A673 (cell line): ENCODE measurements at regions not wholly inside any gene's neighbourhood (a gene's known extent, or its start where the extent isn't known, plus 50 kb on each side); places are given as distances from the start of the nearest gene placed in this dataset.

Experiments
- EZH2 ChIP-seq: fragments of 200-600 bp; sonication (generic); IDR thresholded peaks from 2 replicates; pipeline ENCODE4 v1.6.1; 2017; ENCODE audit warnings: borderline replicate concordance, low read depth, mild to moderate bottlenecking, mixed read lengths, antibody characterized with exemption, low read length; ENCODE audit not compliant: poor library complexity, severe bottlenecking
- TF ChIP-seq, protein P1 (sequence below): fragments of 300-800, 200-600 bp; sonication (generic); conservative IDR thresholded peaks from 2 replicates; pipeline ENCODE4 v1.5.1; 2017; ENCODE audit warnings: low read depth, mild to moderate bottlenecking, antibody characterized with exemption, low read length, moderate library complexity, mixed read lengths

DNA sequence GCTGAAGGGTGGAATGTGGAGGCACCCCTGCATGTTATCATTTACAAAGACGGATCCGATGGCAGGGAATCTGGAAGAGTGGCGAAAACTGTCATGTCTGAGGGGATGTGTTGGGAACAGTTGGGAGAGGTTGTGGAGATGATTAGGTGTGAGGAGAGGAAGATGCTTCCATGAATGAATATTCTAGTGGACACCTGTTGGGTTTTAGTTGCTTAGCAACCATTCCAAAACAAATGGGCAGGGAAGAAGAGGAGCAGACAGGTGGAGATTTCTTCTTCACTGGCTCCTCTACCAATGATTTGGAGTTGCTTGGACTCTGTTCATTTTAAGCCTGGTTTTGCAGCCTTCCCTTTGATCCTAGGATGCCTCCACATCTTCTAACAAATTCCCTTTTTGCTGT is 465.3 kb upstream of the CLINT1 start:
- TF ChIP-seq, protein P1, sequence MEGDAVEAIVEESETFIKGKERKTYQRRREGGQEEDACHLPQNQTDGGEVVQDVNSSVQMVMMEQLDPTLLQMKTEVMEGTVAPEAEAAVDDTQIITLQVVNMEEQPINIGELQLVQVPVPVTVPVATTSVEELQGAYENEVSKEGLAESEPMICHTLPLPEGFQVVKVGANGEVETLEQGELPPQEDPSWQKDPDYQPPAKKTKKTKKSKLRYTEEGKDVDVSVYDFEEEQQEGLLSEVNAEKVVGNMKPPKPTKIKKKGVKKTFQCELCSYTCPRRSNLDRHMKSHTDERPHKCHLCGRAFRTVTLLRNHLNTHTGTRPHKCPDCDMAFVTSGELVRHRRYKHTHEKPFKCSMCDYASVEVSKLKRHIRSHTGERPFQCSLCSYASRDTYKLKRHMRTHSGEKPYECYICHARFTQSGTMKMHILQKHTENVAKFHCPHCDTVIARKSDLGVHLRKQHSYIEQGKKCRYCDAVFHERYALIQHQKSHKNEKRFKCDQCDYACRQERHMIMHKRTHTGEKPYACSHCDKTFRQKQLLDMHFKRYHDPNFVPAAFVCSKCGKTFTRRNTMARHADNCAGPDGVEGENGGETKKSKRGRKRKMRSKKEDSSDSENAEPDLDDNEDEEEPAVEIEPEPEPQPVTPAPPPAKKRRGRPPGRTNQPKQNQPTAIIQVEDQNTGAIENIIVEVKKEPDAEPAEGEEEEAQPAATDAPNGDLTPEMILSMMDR: no peak
- TF ChIP-seq EZH2: no peak
